Ascending aorta (tissue), 2 donors: ENCODE measurements at regions not wholly inside any gene's neighbourhood (a gene's known extent, or its start where the extent isn't known, plus 50 kb on each side); places are given as distances from the start of the nearest gene placed in this dataset.

Source experiments
- DNase-seq, 2 donors: peaks; one replicate each; pipeline ENCODE4 v3.0.0-alpha.2; 2019; ENCODE audit warnings: low spot score in 2 of 2
- H3K27ac ChIP-seq, 2 donors: fragments of 200-600 bp; sonication (generic); one replicate each; pipeline ENCODE4 v1.5.1; 2016 to 2017; ENCODE audit warnings: mild to moderate bottlenecking in 1 of 2
- H3K27me3 ChIP-seq: fragments of 200-600 bp; sonication (generic); one replicate; pipeline ENCODE4 v1.5.1; 2017
- H3K36me3 ChIP-seq, 2 donors: fragments of 200-600 bp; sonication (generic); one replicate each; pipeline ENCODE4 v1.5.1; 2016
- H3K4me1 ChIP-seq, 2 donors: fragments of 200-600 bp; sonication (generic); one replicate each; pipeline ENCODE4 v1.5.1; 2016 to 2017; ENCODE audit warnings: mild to moderate bottlenecking in 1 of 2
- H3K4me3 ChIP-seq, 2 donors: fragments of 200-600 bp; sonication (generic); one replicate each; pipeline ENCODE4 v1.5.1; 2016 to 2017; ENCODE audit warnings: mild to moderate bottlenecking in 1 of 2
- H3K9me3 ChIP-seq, 2 donors: fragments of 200-600 bp; sonication (generic); one replicate each; pipeline ENCODE4 v1.5.1; 2016
- intact Hi-C: fragments of 100-400 bp; cut with DNase I; formaldehyde crosslinking; loops from one replicate; pipeline ENCODE4 v1.15.1; 2023
- TF ChIP-seq, protein P1 (sequence below), 3 experiments: fragments of 200-600 bp in 2 of 3; fragments of 450-650 bp in 1 of 3; sonication (generic) in 2 of 3; IDR thresholded peaks; one replicate each; pipeline ENCODE4 v1.5.1; 2016 to 2019; ENCODE audit warnings: antibody characterized with exemption in 3 of 3, mild to moderate bottlenecking in 1 of 3, moderate library complexity in 1 of 3

DNA sequence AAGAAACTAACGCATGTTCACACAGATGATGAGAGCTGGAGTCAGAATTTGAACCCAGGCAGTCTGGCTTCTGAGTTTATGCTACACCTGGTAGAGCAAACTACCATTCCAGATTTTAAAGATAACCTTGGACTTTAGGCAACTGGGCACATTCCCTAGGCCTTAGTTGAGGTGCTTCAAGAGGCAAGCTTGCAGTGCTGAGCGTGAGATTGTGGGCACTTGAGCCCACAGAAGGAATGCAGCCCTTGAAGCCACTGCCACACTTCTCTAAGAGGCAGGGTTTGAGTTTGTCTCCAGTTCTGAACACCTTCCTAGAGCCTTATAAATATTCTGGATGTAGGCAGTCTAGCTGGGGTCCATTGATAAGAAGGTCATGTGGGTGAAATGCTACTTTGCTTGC lies 216.1 kb upstream of the SLC14A2 start:
- no peaks in the 10 kb centered on the region for H3K9me3 ChIP-seq
- TF ChIP-seq, protein P1, sequence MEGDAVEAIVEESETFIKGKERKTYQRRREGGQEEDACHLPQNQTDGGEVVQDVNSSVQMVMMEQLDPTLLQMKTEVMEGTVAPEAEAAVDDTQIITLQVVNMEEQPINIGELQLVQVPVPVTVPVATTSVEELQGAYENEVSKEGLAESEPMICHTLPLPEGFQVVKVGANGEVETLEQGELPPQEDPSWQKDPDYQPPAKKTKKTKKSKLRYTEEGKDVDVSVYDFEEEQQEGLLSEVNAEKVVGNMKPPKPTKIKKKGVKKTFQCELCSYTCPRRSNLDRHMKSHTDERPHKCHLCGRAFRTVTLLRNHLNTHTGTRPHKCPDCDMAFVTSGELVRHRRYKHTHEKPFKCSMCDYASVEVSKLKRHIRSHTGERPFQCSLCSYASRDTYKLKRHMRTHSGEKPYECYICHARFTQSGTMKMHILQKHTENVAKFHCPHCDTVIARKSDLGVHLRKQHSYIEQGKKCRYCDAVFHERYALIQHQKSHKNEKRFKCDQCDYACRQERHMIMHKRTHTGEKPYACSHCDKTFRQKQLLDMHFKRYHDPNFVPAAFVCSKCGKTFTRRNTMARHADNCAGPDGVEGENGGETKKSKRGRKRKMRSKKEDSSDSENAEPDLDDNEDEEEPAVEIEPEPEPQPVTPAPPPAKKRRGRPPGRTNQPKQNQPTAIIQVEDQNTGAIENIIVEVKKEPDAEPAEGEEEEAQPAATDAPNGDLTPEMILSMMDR (IDR thresholded peaks at IDR 0.05): no peak

DNA sequence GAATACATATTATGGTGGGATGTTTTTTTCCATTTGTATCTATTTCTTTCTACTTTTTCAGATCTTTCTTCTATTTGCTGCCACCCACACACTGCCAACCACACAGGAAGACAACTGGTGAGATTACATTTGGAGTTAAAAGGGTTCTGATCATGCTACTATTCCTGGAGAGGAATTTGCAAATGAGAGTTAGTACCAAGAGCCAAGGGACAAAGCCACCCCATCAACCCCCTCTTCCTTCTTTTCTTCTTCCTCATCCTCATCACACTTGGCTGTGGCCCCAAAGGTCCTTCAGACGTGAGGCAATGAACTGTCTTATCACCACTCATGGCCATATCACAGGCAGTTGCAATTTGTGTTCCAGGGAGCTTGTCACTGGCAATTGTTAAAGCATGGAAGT lies 215.6 kb upstream of the SLC14A2 start:
- DNase-seq: no peak
- Histone ChIP-seq H3K27ac (no peak overlapping the region), H3K27me3 (no peaks in the 10 kb centered on the region), H3K4me3 (no peak overlapping the region), H3K36me3 (no peaks in the 10 kb centered on the region), H3K9me3 (no peaks in the 10 kb centered on the region), H3K4me1 (no peaks in the 10 kb centered on the region)
- intact Hi-C loops: no loop called here
- TF ChIP-seq, protein P1 (IDR thresholded peaks at IDR 0.05): no peak

More for the DNA sequence above, 216.1 kb upstream of the SLC14A2 start:
- intact Hi-C loops: no loop called here
- H3K27me3 ChIP-seq: no peaks in the 10 kb centered on the region
- no peaks in the 10 kb centered on the region for H3K4me1 ChIP-seq
- H3K4me3 ChIP-seq: no peak overlapping the region
- H3K36me3 ChIP-seq: no peaks in the 10 kb centered on the region
- DNase-seq: no peak
- H3K27ac ChIP-seq: no peak overlapping the region

GRCh38 chr18:45402485-45403056 lies 212.7 kb upstream of the SLC14A2 start:
- no peaks in the 10 kb centered on the region for H3K27me3 ChIP-seq
- DNase-seq: no peak
- TF ChIP-seq, protein P1 (IDR thresholded peaks at IDR 0.05): no peak
- no peaks in the 10 kb centered on the region for H3K36me3 ChIP-seq
- no peaks in the 10 kb centered on the region for H3K9me3 ChIP-seq
- H3K4me1 ChIP-seq: no peaks in the 10 kb centered on the region
- intact Hi-C loops: no loop called here
- no peak overlapping the region for H3K4me3 ChIP-seq
- H3K27ac ChIP-seq: no peak overlapping the region

DNA sequence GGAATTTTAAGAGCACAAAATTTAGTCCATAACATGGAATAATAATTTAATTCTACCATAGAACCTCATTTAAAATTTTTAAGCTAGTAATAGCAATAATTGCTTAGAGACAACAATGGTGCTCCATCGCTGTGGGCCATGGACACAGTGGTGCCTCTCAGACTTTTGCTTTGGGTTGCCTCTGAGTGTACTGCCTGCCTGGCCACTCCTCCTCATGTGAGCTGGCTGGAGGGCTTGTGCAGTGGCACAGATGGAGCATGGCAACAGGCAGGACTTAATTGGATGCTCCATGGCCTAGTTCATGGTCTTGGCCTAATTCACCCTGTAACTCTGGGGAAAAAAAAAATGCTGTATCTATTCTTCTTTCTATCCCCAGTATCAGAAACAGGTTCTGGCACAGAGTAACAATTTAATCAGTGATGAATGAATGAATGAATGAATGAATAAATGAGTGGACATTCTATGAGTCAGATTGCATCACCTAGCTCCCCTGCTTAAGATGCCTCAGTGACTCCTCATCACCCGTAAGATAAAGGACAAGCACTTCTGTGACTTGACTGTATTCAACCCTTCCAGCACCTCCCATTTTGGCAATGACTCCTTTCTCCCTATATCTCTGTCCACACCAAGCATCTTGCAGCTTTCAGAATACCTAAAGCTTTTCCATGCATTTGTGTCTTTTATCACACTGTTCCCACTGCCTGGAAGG lies 211.8 kb upstream of the SLC14A2 start:
- Histone ChIP-seq H3K4me3 (no peak overlapping the region), H3K27me3 (no peaks in the 10 kb centered on the region), H3K4me1 (no peaks in the 10 kb centered on the region), H3K27ac (no peak overlapping the region), H3K36me3 (no peaks in the 10 kb centered on the region), H3K9me3 (no peaks in the 10 kb centered on the region)
- TF ChIP-seq, protein P1 (IDR thresholded peaks at IDR 0.05): no peak
- DNase-seq: no peak
- intact Hi-C loops: no loop called here

GRCh38 chr18:45408218-45408617 lies 207.1 kb upstream of the SLC14A2 start:
- no peaks in the 10 kb centered on the region for H3K27me3 ChIP-seq
- no peak overlapping the region for H3K4me3 ChIP-seq
- no peaks in the 10 kb centered on the region for H3K36me3 ChIP-seq
- TF ChIP-seq, protein P1 (IDR thresholded peaks at IDR 0.05): no peak
- H3K27ac ChIP-seq: no peak overlapping the region
- intact Hi-C loops: no loop called here
- no peaks in the 10 kb centered on the region for H3K4me1 ChIP-seq
- H3K9me3 ChIP-seq: no peaks in the 10 kb centered on the region
- DNase-seq: no peak
